GM19193 (cell line): ENCODE measurements at regions not wholly inside any gene's neighbourhood (a gene's known extent, or its start where the extent isn't known, plus 50 kb on each side); places are given as distances from the start of the nearest gene placed in this dataset.

Source experiments
- POLR2A ChIP-seq: IDR thresholded peaks from 4 replicates; pipeline ENCODE4 v1.6.1; 2011; ENCODE audit not compliant: insufficient read depth, insufficient read length; ENCODE audit errors: extremely low read depth

- no peak for TF ChIP-seq POLR2A
These were observed 637.3 kb downstream of the BCOR start for GRCh38 chrX:39460499-39460898.

- TF ChIP-seq POLR2A, result no peak
These were observed 634.9 kb downstream of the BCOR start for GRCh38 chrX:39462835-39463234.

- TF ChIP-seq POLR2A, result no peak
These were observed 633.5 kb downstream of the BCOR start for GRCh38 chrX:39464253-39464652.

- TF ChIP-seq POLR2A, result no peak
These were observed 632.3 kb downstream of the BCOR start for GRCh38 chrX:39465467-39465866.

GRCh38 chrX:39465906-39466305, 631.9 kb downstream of the BCOR start:
- TF ChIP-seq POLR2A, result no peak

- no peak for TF ChIP-seq POLR2A
These were observed 628.6 kb downstream of the BCOR start for GRCh38 chrX:39469126-39469525.

- no peak for TF ChIP-seq POLR2A
These were observed 627.0 kb downstream of the BCOR start for GRCh38 chrX:39470588-39471407.

- TF ChIP-seq POLR2A, result no peak
These were observed 625.6 kb downstream of the BCOR start for GRCh38 chrX:39472161-39472560.

- no peak for TF ChIP-seq POLR2A
These were observed 623.9 kb downstream of the BCOR start for GRCh38 chrX:39473812-39474211.

GRCh38 chrX:39475372-39475771, 622.4 kb downstream of the BCOR start:
- TF ChIP-seq POLR2A, result no peak

- TF ChIP-seq POLR2A, result no peak
These were observed 621.1 kb downstream of the BCOR start for GRCh38 chrX:39476604-39477021.

- TF ChIP-seq POLR2A, result no peak
These were observed 620.6 kb downstream of the BCOR start for GRCh38 chrX:39477031-39477761.

GRCh38 chrX:39477762-39478120, 620.0 kb downstream of the BCOR start:
- no peak for TF ChIP-seq POLR2A

GRCh38 chrX:39479856-39480255, 617.9 kb downstream of the BCOR start:
- no peak for TF ChIP-seq POLR2A

GRCh38 chrX:39480963-39481362, 616.8 kb downstream of the BCOR start:
- no peak for TF ChIP-seq POLR2A

- no peak for TF ChIP-seq POLR2A
These were observed 616.1 kb downstream of the BCOR start for GRCh38 chrX:39481621-39482020.
